ENCODE measurements at regions not wholly inside any gene's neighbourhood (a gene's known extent, or its start where the extent isn't known, plus 50 kb on each side); places are given as distances from the start of the nearest gene placed in this dataset.
"Not testable (repeated sequence)": the region's sequence is repeated elsewhere in the genome, so short reads cannot be mapped to it uniquely, and the experiment has no call there.

GRCh38 chr11:96714689-96715088, 324.9 kb downstream of the JRKL start:
- no peaks in the 10 kb centered on the region for H3K9me3 ChIP-seq (ENCODE audit: control insufficient read depth, insufficient read depth, low read length)
- H3K9ac ChIP-seq (ENCODE audit: low read depth, low read length), result no peak overlapping the region
- no peaks in the 10 kb centered on the region for H3K36me3 ChIP-seq (ENCODE audit: insufficient read depth, low read length)
- no peaks in the 10 kb centered on the region for H3K4me1 ChIP-seq (ENCODE audit: insufficient read depth, low read length)

- no peaks in the 10 kb centered on the region for H3K9me3 ChIP-seq (ENCODE audit: control insufficient read depth, insufficient read depth, low read length)
- no peak overlapping the region for H3K9ac ChIP-seq (ENCODE audit: low read depth, low read length)
- no peaks in the 10 kb centered on the region for H3K36me3 ChIP-seq (ENCODE audit: insufficient read depth, low read length)
- H3K4me1 ChIP-seq (ENCODE audit: insufficient read depth, low read length), result no peaks in the 10 kb centered on the region
These were observed 325.4 kb downstream of the JRKL start for GRCh38 chr11:96715208-96715607.

- no peaks in the 10 kb centered on the region for H3K9me3 ChIP-seq (ENCODE audit: control insufficient read depth, insufficient read depth, low read length)
- H3K36me3 ChIP-seq (ENCODE audit: insufficient read depth, low read length), result no peaks in the 10 kb centered on the region
- no peak overlapping the region for H3K9ac ChIP-seq (ENCODE audit: low read depth, low read length)
- no peaks in the 10 kb centered on the region for H3K4me1 ChIP-seq (ENCODE audit: insufficient read depth, low read length)
These were observed 346.8 kb downstream of the JRKL start for GRCh38 chr11:96736601-96737000.

- no peaks in the 10 kb centered on the region for H3K4me1 ChIP-seq (ENCODE audit: insufficient read depth, low read length)
- H3K9ac ChIP-seq (ENCODE audit: low read depth, low read length), result no peak overlapping the region
- no peaks in the 10 kb centered on the region for H3K36me3 ChIP-seq (ENCODE audit: insufficient read depth, low read length)
- H3K9me3 ChIP-seq (ENCODE audit: control insufficient read depth, insufficient read depth, low read length), result no peaks in the 10 kb centered on the region
These were observed 348.5 kb downstream of the JRKL start for GRCh38 chr11:96738311-96738710.

- Histone ChIP-seq H3K36me3 (ENCODE audit: insufficient read depth, low read length) (no peaks in the 10 kb centered on the region), H3K4me1 (ENCODE audit: insufficient read depth, low read length) (no peaks in the 10 kb centered on the region), H3K9ac (ENCODE audit: low read depth, low read length) (no peak overlapping the region), H3K9me3 (ENCODE audit: control insufficient read depth, insufficient read depth, low read length) (no peaks in the 10 kb centered on the region)
These were observed 351.3 kb downstream of the JRKL start for GRCh38 chr11:96741068-96741467.

- no peaks in the 10 kb centered on the region for H3K4me1 ChIP-seq (ENCODE audit: insufficient read depth, low read length)
- H3K9ac ChIP-seq (ENCODE audit: low read depth, low read length), result no peak overlapping the region
- H3K36me3 ChIP-seq (ENCODE audit: insufficient read depth, low read length), result no peaks in the 10 kb centered on the region
- H3K9me3 ChIP-seq (ENCODE audit: control insufficient read depth, insufficient read depth, low read length), result no peaks in the 10 kb centered on the region
These were observed 354.9 kb downstream of the JRKL start for GRCh38 chr11:96744697-96745096.

GRCh38 chr11:96748639-96749370, 359.0 kb downstream of the JRKL start:
- Histone ChIP-seq H3K9ac (ENCODE audit: low read depth, low read length) (no peak overlapping the region), H3K4me1 (ENCODE audit: insufficient read depth, low read length) (no peaks in the 10 kb centered on the region), H3K36me3 (ENCODE audit: insufficient read depth, low read length) (no peaks in the 10 kb centered on the region), H3K9me3 (ENCODE audit: control insufficient read depth, insufficient read depth, low read length) (no peaks in the 10 kb centered on the region)

- H3K9me3 ChIP-seq (ENCODE audit: control insufficient read depth, insufficient read depth, low read length); H3K36me3 ChIP-seq (ENCODE audit: insufficient read depth, low read length); H3K9ac ChIP-seq (ENCODE audit: low read depth, low read length); H3K4me1 ChIP-seq (ENCODE audit: insufficient read depth, low read length): not testable (repeated sequence)
These were observed 362.0 kb downstream of the JRKL start for GRCh38 chr11:96751807-96752206.

- Histone ChIP-seq H3K4me1 (ENCODE audit: insufficient read depth, low read length) (no peaks in the 10 kb centered on the region), H3K9me3 (ENCODE audit: control insufficient read depth, insufficient read depth, low read length) (no peaks in the 10 kb centered on the region), H3K9ac (ENCODE audit: low read depth, low read length) (no peak overlapping the region), H3K36me3 (ENCODE audit: insufficient read depth, low read length) (no peaks in the 10 kb centered on the region)
These were observed 362.4 kb downstream of the JRKL start for GRCh38 chr11:96752221-96752620.

- Histone ChIP-seq H3K4me1 (ENCODE audit: insufficient read depth, low read length) (no peaks in the 10 kb centered on the region), H3K9ac (ENCODE audit: low read depth, low read length) (no peak overlapping the region), H3K9me3 (ENCODE audit: control insufficient read depth, insufficient read depth, low read length) (no peaks in the 10 kb centered on the region), H3K36me3 (ENCODE audit: insufficient read depth, low read length) (no peaks in the 10 kb centered on the region)
These were observed 364.2 kb downstream of the JRKL start for GRCh38 chr11:96753997-96754396.

- H3K9ac ChIP-seq (ENCODE audit: low read depth, low read length), result no peak overlapping the region
- H3K9me3 ChIP-seq (ENCODE audit: control insufficient read depth, insufficient read depth, low read length), result no peaks in the 10 kb centered on the region
These were observed 365.4 kb downstream of the JRKL start for GRCh38 chr11:96755209-96755608.

GRCh38 chr11:96755752-96756151, 365.9 kb downstream of the JRKL start:
- H3K9ac ChIP-seq (ENCODE audit: low read depth, low read length), result no peak overlapping the region
- H3K4me1 ChIP-seq (ENCODE audit: insufficient read depth, low read length), result no peaks in the 10 kb centered on the region
- no peaks in the 10 kb centered on the region for H3K9me3 ChIP-seq (ENCODE audit: control insufficient read depth, insufficient read depth, low read length)
- no peaks in the 10 kb centered on the region for H3K36me3 ChIP-seq (ENCODE audit: insufficient read depth, low read length)

More at GRCh38 chr11:96755209-96755608, 365.4 kb downstream of the JRKL start:
- no peaks in the 10 kb centered on the region for H3K36me3 ChIP-seq (ENCODE audit: insufficient read depth, low read length)
- no peaks in the 10 kb centered on the region for H3K4me1 ChIP-seq (ENCODE audit: insufficient read depth, low read length)

GRCh38 chr11:96758957-96759356, 369.1 kb downstream of the JRKL start:
- no peak overlapping the region for H3K9ac ChIP-seq (ENCODE audit: low read depth, low read length)
- no peaks in the 10 kb centered on the region for H3K4me1 ChIP-seq (ENCODE audit: insufficient read depth, low read length)
- H3K36me3 ChIP-seq (ENCODE audit: insufficient read depth, low read length), result no peaks in the 10 kb centered on the region

GRCh38 chr11:96760306-96760705, 370.5 kb downstream of the JRKL start:
- no peaks in the 10 kb centered on the region for H3K9me3 ChIP-seq (ENCODE audit: control insufficient read depth, insufficient read depth, low read length)
- H3K4me1 ChIP-seq (ENCODE audit: insufficient read depth, low read length), result no peaks in the 10 kb centered on the region
- no peaks in the 10 kb centered on the region for H3K36me3 ChIP-seq (ENCODE audit: insufficient read depth, low read length)
- H3K9ac ChIP-seq (ENCODE audit: low read depth, low read length), result no peak overlapping the region

More at GRCh38 chr11:96758957-96759356, 369.1 kb downstream of the JRKL start:
- no peaks in the 10 kb centered on the region for H3K9me3 ChIP-seq (ENCODE audit: control insufficient read depth, insufficient read depth, low read length)

GRCh38 chr11:96760815-96761214, 371.0 kb downstream of the JRKL start:
- Histone ChIP-seq H3K36me3 (ENCODE audit: insufficient read depth, low read length) (no peaks in the 10 kb centered on the region), H3K9ac (ENCODE audit: low read depth, low read length) (no peak overlapping the region), H3K4me1 (ENCODE audit: insufficient read depth, low read length) (no peaks in the 10 kb centered on the region), H3K9me3 (ENCODE audit: control insufficient read depth, insufficient read depth, low read length) (no peaks in the 10 kb centered on the region)
